ENCODE measurements at regions not wholly inside any gene's neighbourhood (a gene's known extent, or its start where the extent isn't known, plus 50 kb on each side); places are given as distances from the start of the nearest gene placed in this dataset.

- TF ChIP-seq FOXM1 (IDR thresholded peaks at IDR 0.05; ENCODE audit: borderline replicate concordance, low read depth) (no peak), ZBTB7A (IDR thresholded peaks at IDR 0.05; ENCODE audit: low read depth) (no peak), MAX (IDR thresholded peaks at IDR 0.05) (no peak), REST (IDR thresholded peaks at IDR 0.05; ENCODE audit: low read depth) (no peak), TAF1 (IDR thresholded peaks at IDR 0.05; ENCODE audit: low read depth) (no peak), RAD21 (IDR thresholded peaks at IDR 0.05; ENCODE audit: low read depth) (no peak), USF1 (IDR thresholded peaks at IDR 0.05) (no peak), TEAD4 (IDR thresholded peaks at IDR 0.05) (no peak), TCF12 (IDR thresholded peaks at IDR 0.05; ENCODE audit: low read depth) (no peak), CREB1 (IDR thresholded peaks at IDR 0.05; ENCODE audit: low read depth) (no peak), YY1 (IDR thresholded peaks at IDR 0.05; ENCODE audit: low read depth) (no peak), EGR1 (IDR thresholded peaks at IDR 0.05) (no peak), EP300 (IDR thresholded peaks at IDR 0.05; ENCODE audit: borderline replicate concordance) (no peak), CEBPB (IDR thresholded peaks at IDR 0.05) (no peak), NFIC (IDR thresholded peaks at IDR 0.05) (no peak)
These were observed 405.7 kb downstream of the AASDHPPT start for GRCh38 chr11:106482917-106483785.

- TF ChIP-seq TAF1 (IDR thresholded peaks at IDR 0.05; ENCODE audit: low read depth): no peak
- TF ChIP-seq TCF12 (IDR thresholded peaks at IDR 0.05; ENCODE audit: low read depth): no peak
- no peak for TF ChIP-seq CREB1 (IDR thresholded peaks at IDR 0.05; ENCODE audit: low read depth)
- no peak for TF ChIP-seq REST (IDR thresholded peaks at IDR 0.05; ENCODE audit: low read depth)
- no peak for TF ChIP-seq CEBPB (IDR thresholded peaks at IDR 0.05)
- TF ChIP-seq YY1 (IDR thresholded peaks at IDR 0.05; ENCODE audit: low read depth): no peak
- no peak for TF ChIP-seq EGR1 (IDR thresholded peaks at IDR 0.05)
- TF ChIP-seq TEAD4 (IDR thresholded peaks at IDR 0.05): no peak
- TF ChIP-seq USF1 (IDR thresholded peaks at IDR 0.05): no peak
- TF ChIP-seq MAX (IDR thresholded peaks at IDR 0.05): no peak
- TF ChIP-seq EP300 (IDR thresholded peaks at IDR 0.05; ENCODE audit: borderline replicate concordance): no peak
- no peak for TF ChIP-seq FOXM1 (IDR thresholded peaks at IDR 0.05; ENCODE audit: borderline replicate concordance, low read depth)
These were observed 414.3 kb downstream of the AASDHPPT start for GRCh38 chr11:106491751-106492150.

GRCh38 chr11:106493751-106494150 is 416.3 kb downstream of the AASDHPPT start:
- TF ChIP-seq TAF1 (IDR thresholded peaks at IDR 0.05; ENCODE audit: low read depth) (no peak), EP300 (IDR thresholded peaks at IDR 0.05; ENCODE audit: borderline replicate concordance) (no peak), CEBPB (IDR thresholded peaks at IDR 0.05) (no peak), ZBTB7A (IDR thresholded peaks at IDR 0.05; ENCODE audit: low read depth) (no peak), REST (IDR thresholded peaks at IDR 0.05; ENCODE audit: low read depth) (no peak), EGR1 (IDR thresholded peaks at IDR 0.05) (no peak), RAD21 (IDR thresholded peaks at IDR 0.05; ENCODE audit: low read depth) (no peak), NFIC (IDR thresholded peaks at IDR 0.05) (no peak), USF1 (IDR thresholded peaks at IDR 0.05) (no peak), FOXM1 (IDR thresholded peaks at IDR 0.05; ENCODE audit: borderline replicate concordance, low read depth) (no peak), TCF12 (IDR thresholded peaks at IDR 0.05; ENCODE audit: low read depth) (no peak), MAX (IDR thresholded peaks at IDR 0.05) (no peak), TEAD4 (IDR thresholded peaks at IDR 0.05) (no peak), YY1 (IDR thresholded peaks at IDR 0.05; ENCODE audit: low read depth) (no peak), CREB1 (IDR thresholded peaks at IDR 0.05; ENCODE audit: low read depth) (no peak)

Measured in Ishikawa (cell line).